T1000 (cell line): ENCODE measurements at regions not wholly inside any gene's neighbourhood (a gene's known extent, or its start where the extent isn't known, plus 50 kb on each side); places are given as distances from the start of the nearest gene placed in this dataset.
"Not testable (repeated sequence)": the region's sequence is repeated elsewhere in the genome, so short reads cannot be mapped to it uniquely, and the experiment has no call there.

Experiments used
- DNase-seq: peaks from one replicate; lab custom pipeline; 2025; ENCODE audit warnings: mixed read lengths; lab: John Stamatoyannopoulos, UW

GRCh38 chr9:82445556-82445955 is 457.0 kb downstream of the SPATA31D1 start:
- no peak for DNase-seq

DNA sequence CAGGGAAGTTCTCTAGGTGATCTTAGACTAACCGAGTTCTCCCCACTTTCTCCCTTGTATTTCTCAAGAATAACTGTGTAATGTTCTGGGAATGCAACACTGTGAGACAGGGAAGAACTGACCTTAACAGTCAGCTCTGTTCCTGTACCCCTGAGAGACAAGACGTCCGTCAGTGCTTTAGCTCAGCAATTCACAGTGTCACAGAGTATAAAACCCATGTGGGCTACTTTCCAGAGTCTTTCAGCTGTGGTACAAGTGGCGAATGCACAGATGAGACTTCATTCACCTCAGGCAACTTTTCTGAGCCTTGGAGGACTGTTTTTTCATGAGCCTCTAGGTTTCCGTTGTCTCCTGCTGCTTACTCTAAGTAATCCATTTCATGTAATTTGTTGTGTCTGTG is 458.8 kb downstream of the SPATA31D1 start:
- DNase-seq: no peak

- no peak for DNase-seq
Measured at GRCh38 chr9:82449986-82450385, 461.4 kb downstream of the SPATA31D1 start.

GRCh38 chr9:82454509-82455190 is 466.1 kb downstream of the SPATA31D1 start:
- no peak for DNase-seq

GRCh38 chr9:82456642-82457041 is 468.1 kb downstream of the SPATA31D1 start:
- DNase-seq: no peak

GRCh38 chr9:82457298-82457697 is 468.7 kb downstream of the SPATA31D1 start:
- DNase-seq: no peak

- no peak for DNase-seq
Measured at GRCh38 chr9:82457891-82458290, 469.3 kb downstream of the SPATA31D1 start.

DNA sequence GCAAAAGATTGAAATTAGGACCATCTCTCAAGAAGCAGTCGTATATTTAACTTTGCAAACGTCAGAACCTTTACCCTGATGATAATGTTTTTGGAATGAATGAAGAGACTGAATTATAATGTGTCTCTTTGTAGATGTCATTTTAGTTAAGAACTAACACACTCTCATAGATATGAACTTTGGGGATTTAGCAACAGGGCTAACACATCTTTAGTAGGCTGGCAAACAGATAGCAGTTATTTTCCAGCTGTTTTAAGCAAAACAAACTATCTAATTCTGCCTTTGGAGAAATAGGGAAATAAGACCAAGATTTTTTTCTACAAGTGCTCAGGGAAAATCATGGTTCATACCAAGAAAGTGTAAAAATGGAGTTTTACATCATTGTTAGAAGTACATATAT is 469.7 kb downstream of the SPATA31D1 start:
- no peak for DNase-seq

- DNase-seq: no peak
Measured at GRCh38 chr9:82466616-82467260, 478.2 kb downstream of the SPATA31D1 start.

DNA sequence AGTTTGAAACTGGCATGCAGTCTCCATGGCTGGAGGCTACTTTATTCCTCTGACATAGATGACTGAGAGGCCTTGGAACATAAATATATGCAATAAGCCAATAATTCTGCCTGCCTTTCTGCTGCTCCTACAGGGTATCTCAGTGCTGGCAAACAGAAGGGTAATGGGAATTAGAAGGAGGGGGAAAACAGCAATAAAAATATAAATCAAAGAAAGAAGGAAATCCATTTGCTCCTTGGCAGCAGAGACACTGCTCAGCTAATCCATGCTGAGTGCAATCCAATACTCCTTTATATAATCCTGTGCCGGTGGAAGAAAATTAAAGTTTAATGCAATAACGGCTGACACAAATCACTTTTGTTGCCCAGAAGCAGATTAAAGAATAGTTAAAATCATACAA is 478.9 kb downstream of the SPATA31D1 start:
- no peak for DNase-seq

DNA sequence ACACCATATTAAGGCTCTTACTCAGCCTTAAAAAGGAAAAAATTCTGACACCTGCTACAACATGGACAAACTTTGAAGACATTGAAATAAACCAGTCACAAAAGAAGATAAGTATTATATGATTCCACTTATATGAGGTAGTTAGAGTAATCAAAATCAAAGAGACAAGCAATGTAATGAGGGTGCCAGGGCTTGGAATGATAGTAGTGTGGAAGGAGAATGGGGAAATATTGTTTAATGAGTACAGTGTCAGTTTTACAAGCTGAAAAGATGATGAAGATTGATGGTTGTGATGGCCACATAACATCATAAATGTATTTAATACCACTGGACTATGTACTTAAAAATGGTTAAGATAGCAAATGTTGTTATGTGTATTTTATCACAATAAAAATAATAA is 485.7 kb downstream of the SPATA31D1 start:
- no peak for DNase-seq

DNA sequence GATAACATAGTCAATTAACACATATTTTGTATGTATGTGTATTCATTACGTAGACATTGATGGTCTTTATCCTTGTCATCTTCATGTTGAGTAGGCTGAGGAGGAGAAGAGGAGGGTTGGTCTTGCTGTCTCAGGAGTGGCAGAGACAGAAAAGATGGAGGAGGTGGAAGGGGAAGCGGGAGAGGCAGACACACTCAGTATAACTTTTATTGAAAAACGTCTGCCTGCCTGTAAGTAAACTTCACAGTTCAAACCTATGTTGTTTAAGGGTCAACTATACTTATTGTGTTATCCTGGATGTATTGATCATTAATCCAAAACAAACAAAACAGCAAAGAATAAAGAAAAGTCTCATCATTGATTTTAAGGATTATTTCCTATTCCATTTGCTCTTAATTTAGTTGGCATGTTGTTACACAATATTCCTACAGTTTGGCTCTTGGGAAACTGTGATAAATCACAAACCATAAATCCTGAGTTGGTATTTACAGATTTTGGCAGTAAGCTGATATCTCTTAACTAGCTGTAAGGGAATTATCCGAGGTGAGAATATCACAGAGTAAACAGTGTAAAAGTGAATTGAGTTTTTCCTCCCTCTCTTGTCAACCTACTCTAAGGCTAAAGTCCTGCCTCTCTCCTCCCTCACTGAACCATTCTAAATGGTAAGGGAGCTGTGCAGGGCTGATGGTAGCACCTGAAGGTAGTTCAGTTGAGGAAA is 487.2 kb downstream of the SPATA31D1 start:
- no peak for DNase-seq

DNA sequence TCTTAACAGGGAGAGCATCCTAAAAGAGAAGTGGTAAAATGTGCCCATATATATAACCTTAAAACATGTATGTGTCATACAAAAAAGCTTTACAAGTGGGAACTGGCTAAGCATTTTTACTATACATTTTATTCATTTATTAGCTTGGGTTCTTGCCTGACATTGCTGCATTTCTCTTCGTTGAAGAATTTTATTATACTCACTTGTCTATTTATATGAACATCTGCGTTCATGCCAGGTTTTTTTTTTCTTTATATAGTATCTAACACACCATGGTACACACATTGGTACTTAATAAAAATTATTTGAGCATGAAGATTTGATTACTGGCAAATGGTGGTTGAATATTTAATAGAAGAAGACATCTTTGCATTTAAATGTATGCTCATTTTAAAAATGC is 492.3 kb downstream of the SPATA31D1 start:
- DNase-seq: no peak

DNA sequence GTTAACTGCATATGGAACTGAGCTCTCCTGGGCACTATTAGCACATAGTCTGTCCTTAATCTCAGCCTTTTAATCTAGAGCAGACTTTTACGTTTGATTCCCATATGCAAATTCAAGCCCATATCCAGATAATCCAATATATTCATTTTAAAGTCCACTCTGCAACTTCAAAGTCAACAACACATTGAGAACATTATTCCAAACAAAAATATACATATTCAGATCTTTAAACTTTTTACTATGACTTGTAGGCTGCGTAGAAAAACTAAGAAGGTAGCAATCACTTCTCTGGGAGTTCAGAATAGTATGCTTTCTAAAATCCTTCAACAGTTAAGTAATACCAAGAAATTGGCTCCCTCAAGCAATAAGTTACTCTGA is 499.4 kb downstream of the SPATA31D1 start:
- DNase-seq: no peak

GRCh38 chr9:82488313-82489200 is 500.0 kb downstream of the SPATA31D1 start:
- no peak for DNase-seq

- DNase-seq: no peak
Measured at GRCh38 chr9:82489201-82489821, 500.7 kb downstream of the SPATA31D1 start.

- no peak for DNase-seq
Measured at GRCh38 chr9:82490019-82490499, 501.5 kb downstream of the SPATA31D1 start.

- not testable (repeated sequence) for DNase-seq
Measured at GRCh38 chr9:82490821-82491220, 502.2 kb downstream of the SPATA31D1 start.

- DNase-seq: no peak
Measured at GRCh38 chr9:82491604-82492003, 503.0 kb downstream of the SPATA31D1 start.

GRCh38 chr9:82492274-82492673 is 503.7 kb downstream of the SPATA31D1 start:
- DNase-seq: no peak
